ENCODE measurements at regions not wholly inside any gene's neighbourhood (a gene's known extent, or its start where the extent isn't known, plus 50 kb on each side); places are given as distances from the start of the nearest gene placed in this dataset.

GRCh38 chr3:118766306-118766669 lies 268.4 kb downstream of the IGSF11 start:
- no peaks in the 10 kb centered on the region for H3K27me3 ChIP-seq (replicated peaks in 1 of 4; ENCODE audit: control insufficient read depth in 3 of 4, extremely low read depth in 1 of 4, insufficient read depth in 3 of 4, low read length in 3 of 4)
- H3K4me1 ChIP-seq (replicated peaks in 1 of 4; ENCODE audit: control insufficient read depth in 3 of 4, insufficient read depth in 4 of 4, low read length in 3 of 4) = peaks cover 0 to 3% (median 1%) of the 10 kb centered on the region in 4 experiments; a peak in 2 of 7 replicates
- H3K4me3 ChIP-seq (ENCODE audit: extremely low read depth in 1 of 4, insufficient read depth in 2 of 4, low read depth in 3 of 4, low read length in 4 of 4) = no peak overlapping the region
- no peaks in the 10 kb centered on the region for H4K20me1 ChIP-seq (replicated peaks in 1 of 2; ENCODE audit: control insufficient read depth in 1 of 2, insufficient read depth in 2 of 2, low read length in 2 of 2)
- no peaks in the 10 kb centered on the region for H3K9me3 ChIP-seq (ENCODE audit: insufficient read depth in 2 of 2, low read depth in 1 of 2, low read length in 1 of 2)
- no peak overlapping the region for H3K56ac ChIP-seq (replicated peaks; ENCODE audit: insufficient read length, low read depth, low read length)
- no peak overlapping the region for H3K14ac ChIP-seq (ENCODE audit: insufficient read length)
- no peak overlapping the region for H2AK5ac ChIP-seq (ENCODE audit: low read depth, low read length)
- no peaks in the 10 kb centered on the region for H3K79me2 ChIP-seq (ENCODE audit: control insufficient read depth in 1 of 2, insufficient read depth in 2 of 2, low read length in 2 of 2)
- ChIA-PET POLR2A (ENCODE audit: partially characterized antibody) (no interaction called here), CTCF (ENCODE audit: partially characterized antibody) (interaction anchor here (1.5 kb wide), 1 partner anchor 118 kb away, joined by 4 read pairs; no protein-coding TSS in a partner anchor)
- H3K9ac ChIP-seq (replicated peaks in 1 of 4; ENCODE audit: extremely low read depth in 1 of 4, low read depth in 3 of 4, low read length in 3 of 4) = no peak overlapping the region
- H2BK12ac ChIP-seq (ENCODE audit: low read depth, low read length) = no peak overlapping the region
- DNase-seq (ENCODE audit: low read depth in 1 of 2, low spot score in 2 of 2) (no peak), FAIRE-seq (no peak)
- H3K4me2 ChIP-seq (ENCODE audit: insufficient read depth in 1 of 2, low read depth in 2 of 2, low read length in 2 of 2) = no peak overlapping the region
- H2AFZ ChIP-seq (ENCODE audit: low read length) = no peak overlapping the region
- H2BK120ac ChIP-seq (replicated peaks; ENCODE audit: low read depth, low read length) = no peak overlapping the region
- H3K27ac ChIP-seq (ENCODE audit: low read depth, low read length) = no peak overlapping the region
- H3K36me3 ChIP-seq (ENCODE audit: control insufficient read depth in 2 of 4, insufficient read depth in 4 of 4, low read length in 3 of 4) = no peaks in the 10 kb centered on the region
- H3K4ac ChIP-seq (replicated peaks; ENCODE audit: insufficient read length, low read depth, low read length) = no peak overlapping the region
- H2BK15ac ChIP-seq (ENCODE audit: low read length) = no peak overlapping the region
- H2BK5ac ChIP-seq (ENCODE audit: low read depth, low read length) = no peak overlapping the region
- no peak for TF ChIP-seq ZNF274 (IDR thresholded peaks at IDR 0.05; ENCODE audit: borderline replicate concordance, extremely low read depth, low read length)
- TF ChIP-seq CHD2 (IDR thresholded peaks at IDR 0.05; ENCODE audit: low read length) = no peak
- no peak overlapping the region for H3K23ac ChIP-seq (ENCODE audit: insufficient read length)
- no peak overlapping the region for H4K8ac ChIP-seq (ENCODE audit: extremely low read depth, insufficient read depth, low read length)
- no peak overlapping the region for H2BK20ac ChIP-seq (ENCODE audit: low read length)
- H4K5ac ChIP-seq (ENCODE audit: insufficient read length, low read depth, low read length) = no peak overlapping the region
- H3K23me2 ChIP-seq (ENCODE audit: low read depth, low read length) = no peaks in the 10 kb centered on the region; the same call in 1 of the 2 replicates
- H4K91ac ChIP-seq (replicated peaks; ENCODE audit: insufficient read length, low read length) = no peak overlapping the region
- H3K18ac ChIP-seq (ENCODE audit: extremely low read depth, low read length) = no peak overlapping the region
- H3K79me1 ChIP-seq (ENCODE audit: low read depth, low read length) = no peaks in the 10 kb centered on the region
